PC-9 (cell line): ENCODE measurements at regions not wholly inside any gene's neighbourhood (a gene's known extent, or its start where the extent isn't known, plus 50 kb on each side); places are given as distances from the start of the nearest gene placed in this dataset.

ENCODE experiments used
- CTCF ChIP-seq: fragments of 200-600 bp; sonication (generic); conservative IDR thresholded peaks from 2 replicates; pipeline ENCODE4 v1.6.1; 2017; ENCODE audit warnings: mixed run types, antibody characterized with exemption, mild to moderate bottlenecking, moderate library complexity
- EZH2 ChIP-seq: fragments of 200-600 bp; sonication (generic); IDR thresholded peaks from 2 replicates; pipeline ENCODE4 v1.8.0; 2017; ENCODE audit warnings: antibody characterized with exemption, low read depth

GRCh38 chr6:12570461-12571030 lies 146.0 kb upstream of the PHACTR1 start:
- TF ChIP-seq CTCF (no peak), EZH2 (no peak)
